ENCODE measurements at regions not wholly inside any gene's neighbourhood (a gene's known extent, or its start where the extent isn't known, plus 50 kb on each side); places are given as distances from the start of the nearest gene placed in this dataset.

DNA sequence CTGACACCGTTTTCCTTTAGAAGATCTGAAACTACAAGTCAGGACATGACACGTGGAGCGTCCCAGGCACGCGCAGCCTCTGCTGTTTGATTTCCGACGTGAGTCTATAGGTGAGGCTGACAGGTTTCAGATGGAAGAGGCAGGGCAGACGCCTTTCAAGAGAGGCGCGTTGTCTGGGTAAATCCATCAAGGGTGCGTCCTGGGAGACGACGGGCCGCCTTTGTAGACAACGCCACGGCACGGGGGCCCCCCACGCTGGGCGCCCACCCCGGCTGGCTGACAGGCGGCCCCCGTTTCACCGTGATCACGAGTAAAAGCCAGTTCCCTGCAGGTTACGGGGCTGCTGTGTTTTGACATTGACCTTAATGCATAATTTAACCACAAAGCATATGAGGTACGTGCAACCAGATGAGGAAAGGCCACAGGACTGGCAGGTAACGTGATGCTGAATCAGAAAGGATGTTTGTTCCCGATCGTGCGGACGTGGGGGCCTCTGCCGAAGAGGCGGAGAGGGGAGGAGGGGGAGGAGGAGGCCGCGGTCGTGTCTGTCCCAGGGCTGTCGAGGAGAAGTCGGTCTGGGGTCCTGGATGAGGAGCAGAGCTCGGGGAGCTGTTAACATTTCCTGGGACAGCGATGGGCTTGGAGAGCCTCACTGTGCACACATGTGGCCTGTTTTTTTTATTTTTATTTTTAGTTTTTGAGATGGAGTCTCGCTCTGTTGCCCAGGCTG lies 51.1 kb upstream of the PPP2R3B start:
- TF ChIP-seq EZH2 (IDR thresholded peaks at IDR 0.05; ENCODE audit: low read length, missing control alignments), result no peak
- TF ChIP-seq, protein P1, sequence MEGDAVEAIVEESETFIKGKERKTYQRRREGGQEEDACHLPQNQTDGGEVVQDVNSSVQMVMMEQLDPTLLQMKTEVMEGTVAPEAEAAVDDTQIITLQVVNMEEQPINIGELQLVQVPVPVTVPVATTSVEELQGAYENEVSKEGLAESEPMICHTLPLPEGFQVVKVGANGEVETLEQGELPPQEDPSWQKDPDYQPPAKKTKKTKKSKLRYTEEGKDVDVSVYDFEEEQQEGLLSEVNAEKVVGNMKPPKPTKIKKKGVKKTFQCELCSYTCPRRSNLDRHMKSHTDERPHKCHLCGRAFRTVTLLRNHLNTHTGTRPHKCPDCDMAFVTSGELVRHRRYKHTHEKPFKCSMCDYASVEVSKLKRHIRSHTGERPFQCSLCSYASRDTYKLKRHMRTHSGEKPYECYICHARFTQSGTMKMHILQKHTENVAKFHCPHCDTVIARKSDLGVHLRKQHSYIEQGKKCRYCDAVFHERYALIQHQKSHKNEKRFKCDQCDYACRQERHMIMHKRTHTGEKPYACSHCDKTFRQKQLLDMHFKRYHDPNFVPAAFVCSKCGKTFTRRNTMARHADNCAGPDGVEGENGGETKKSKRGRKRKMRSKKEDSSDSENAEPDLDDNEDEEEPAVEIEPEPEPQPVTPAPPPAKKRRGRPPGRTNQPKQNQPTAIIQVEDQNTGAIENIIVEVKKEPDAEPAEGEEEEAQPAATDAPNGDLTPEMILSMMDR (conservative IDR thresholded peaks at IDR 0.05 in 1 of 2, IDR thresholded peaks at IDR 0.05 in 1 of 2; ENCODE audit: low read depth in 1 of 2, low read length in 2 of 2), result no peak

Data from fibroblast of lung (primary cell).